ENCODE measurements at regions not wholly inside any gene's neighbourhood (a gene's known extent, or its start where the extent isn't known, plus 50 kb on each side); places are given as distances from the start of the nearest gene placed in this dataset.

DNA sequence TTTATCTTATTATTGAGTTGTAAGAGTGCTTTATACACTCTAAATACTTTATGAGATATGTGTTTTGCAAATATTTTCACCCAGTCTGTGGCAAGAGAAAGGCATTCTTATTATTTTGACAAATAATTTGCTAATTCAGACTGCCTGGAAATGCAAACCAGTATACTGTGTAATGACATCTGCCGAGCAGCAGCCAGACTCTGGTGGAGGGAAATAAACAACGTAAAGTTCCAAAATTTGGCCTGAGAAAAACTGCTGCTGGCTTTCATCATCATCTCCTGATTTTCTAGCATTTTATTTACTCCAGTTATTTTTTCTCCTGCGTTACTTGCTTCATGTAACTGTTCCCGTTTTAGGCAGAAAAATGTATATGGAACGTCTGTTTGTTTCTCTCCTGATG is 161.6 kb downstream of the RNF152 start:
- peaks cover 0 to 6% (median 0%) of the 10 kb centered on the region in 11 donors for H3K9me3 ChIP-seq
- H3K27ac ChIP-seq, result peak overlapping the region; percentile 62 to 89 (median 80)
- ATAC-seq (peak in 5 of 8 donors; percentile 17 to 45 (median 34)), DNase-seq (no peak)
- intact Hi-C loops (cut with DNase I), result loop anchor here in 1 of 10 donors (10.0 kb wide), 1 partner anchor 146 kb away; no protein-coding TSS in a partner anchor
- TF ChIP-seq, protein P1, sequence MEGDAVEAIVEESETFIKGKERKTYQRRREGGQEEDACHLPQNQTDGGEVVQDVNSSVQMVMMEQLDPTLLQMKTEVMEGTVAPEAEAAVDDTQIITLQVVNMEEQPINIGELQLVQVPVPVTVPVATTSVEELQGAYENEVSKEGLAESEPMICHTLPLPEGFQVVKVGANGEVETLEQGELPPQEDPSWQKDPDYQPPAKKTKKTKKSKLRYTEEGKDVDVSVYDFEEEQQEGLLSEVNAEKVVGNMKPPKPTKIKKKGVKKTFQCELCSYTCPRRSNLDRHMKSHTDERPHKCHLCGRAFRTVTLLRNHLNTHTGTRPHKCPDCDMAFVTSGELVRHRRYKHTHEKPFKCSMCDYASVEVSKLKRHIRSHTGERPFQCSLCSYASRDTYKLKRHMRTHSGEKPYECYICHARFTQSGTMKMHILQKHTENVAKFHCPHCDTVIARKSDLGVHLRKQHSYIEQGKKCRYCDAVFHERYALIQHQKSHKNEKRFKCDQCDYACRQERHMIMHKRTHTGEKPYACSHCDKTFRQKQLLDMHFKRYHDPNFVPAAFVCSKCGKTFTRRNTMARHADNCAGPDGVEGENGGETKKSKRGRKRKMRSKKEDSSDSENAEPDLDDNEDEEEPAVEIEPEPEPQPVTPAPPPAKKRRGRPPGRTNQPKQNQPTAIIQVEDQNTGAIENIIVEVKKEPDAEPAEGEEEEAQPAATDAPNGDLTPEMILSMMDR (IDR thresholded peaks at IDR 0.05), result no peak
- no peaks in the 10 kb centered on the region for H3K36me3 ChIP-seq
- 59 to 68% methylated on average over 5 of the region's 5 CpGs for WGBS, 2 donors
- H3K4me3 ChIP-seq, result no peak overlapping the region
- H3K4me1 ChIP-seq, result peaks cover 0 to 45% (median 20%) of the 10 kb centered on the region in 9 donors
- H3K27me3 ChIP-seq, result no peaks in the 10 kb centered on the region

- TF ChIP-seq, protein P1 (IDR thresholded peaks at IDR 0.05), result no peak
- H3K36me3 ChIP-seq, result no peaks in the 10 kb centered on the region
- peak overlapping the region in 5 of 10 donors; percentile 5 to 89 (median 87) for H3K27ac ChIP-seq
- no peak overlapping the region for H3K4me3 ChIP-seq
- no peak for ATAC-seq
- peaks cover 0 to 13% (median 0%) of the 10 kb centered on the region in 11 donors for H3K9me3 ChIP-seq
- H3K27me3 ChIP-seq, result no peaks in the 10 kb centered on the region
- peaks cover 0 to 38% (median 20%) of the 10 kb centered on the region in 9 donors for H3K4me1 ChIP-seq
- intact Hi-C loops (cut with DNase I), result loop anchor here in 1 of 10 donors (10.0 kb wide), 1 partner anchor 95 kb away; no protein-coding TSS in a partner anchor
- no peak for DNase-seq
These were observed 163.5 kb downstream of the RNF152 start for GRCh38 chr18:61729322-61729721.

- H3K9me3 ChIP-seq, result peaks cover 0 to 13% (median 0%) of the 10 kb centered on the region in 11 donors
- H3K36me3 ChIP-seq, result no peaks in the 10 kb centered on the region
- intact Hi-C loops (cut with DNase I), result loop anchor here in 1 of 10 donors (10.0 kb wide), 1 partner anchor 93 kb away; no protein-coding TSS in a partner anchor
- no peaks in the 10 kb centered on the region for H3K27me3 ChIP-seq
- H3K4me1 ChIP-seq, result peaks cover 0 to 23% (median 9%) of the 10 kb centered on the region in 9 donors
- 89 to 90% methylated on average over 4 of the region's 4 CpGs for WGBS, 2 donors
- DNase-seq, result no peak
- H3K27ac ChIP-seq, result no peak overlapping the region
- TF ChIP-seq, protein P1 (IDR thresholded peaks at IDR 0.05), result no peak
- ATAC-seq, result no peak
- H3K4me3 ChIP-seq, result no peak overlapping the region
These were observed 165.3 kb downstream of the RNF152 start for GRCh38 chr18:61727241-61728193.

GRCh38 chr18:61724532-61724931 is 168.3 kb downstream of the RNF152 start:
- H3K36me3 ChIP-seq, result no peaks in the 10 kb centered on the region
- no peak overlapping the region for H3K27ac ChIP-seq
- ATAC-seq (no peak), DNase-seq (no peak)
- TF ChIP-seq, protein P1 (IDR thresholded peaks at IDR 0.05), result no peak
- H3K4me1 ChIP-seq, result peaks cover 0 to 7% (median 0%) of the 10 kb centered on the region in 9 donors
- intact Hi-C loops (cut with DNase I), result loop anchor here in 1 of 10 donors (10.0 kb wide), 1 partner anchor 90 kb away; no protein-coding TSS in a partner anchor
- peaks cover 0 to 13% (median 0%) of the 10 kb centered on the region in 11 donors for H3K9me3 ChIP-seq
- H3K27me3 ChIP-seq, result no peaks in the 10 kb centered on the region
- H3K4me3 ChIP-seq, result no peak overlapping the region
- 88 to 96% methylated on average over 8 of the region's 8 CpGs for WGBS, 2 donors

All from heart right ventricle (tissue), 16 donors.